A549 (cell line): ENCODE measurements at regions not wholly inside any gene's neighbourhood (a gene's known extent, or its start where the extent isn't known, plus 50 kb on each side); places are given as distances from the start of the nearest gene placed in this dataset.

Source experiments
- ATAC-seq, 2 experiments: fragments of 200-7000 bp in 1 of 2; fragments of >200 bp in 1 of 2; cut with Nextera tagmentation in 1 of 2; cut with Tn5 transposase in 1 of 2; 3 replicates each; pipeline versions ENCODE4 v1.8.0 to v1.9.1; 2018 to 2020; ENCODE audit warnings: mild to moderate bottlenecking in 1 of 2, moderate library complexity in 1 of 2
- CTCF ChIA-PET: fragments of 300-600 bp; sonication (Branson Sonifier 250); formaldehyde crosslinking; extraction: SDS; loops from one replicate; lab custom pipeline; 2021; ENCODE audit warnings: antibody characterized with exemption, inconsistent platforms; lab: Yijun Ruan, JAX
- POLR2A ChIA-PET: fragments of 350-600 bp; formaldehyde crosslinking; extraction: SDS; loops from one replicate; lab custom pipeline; 2021; ENCODE audit warnings: antibody characterized with exemption, inconsistent platforms; lab: Yijun Ruan, JAX
- DNase-seq, 2 experiments: peaks; one replicate each; pipeline versions ENCODE4 v3.0.0 to v3.0.0-alpha.2; 2011 to 2016; ENCODE audit warnings: low read depth in 1 of 2, low spot score in 1 of 2
- FAIRE-seq: peaks from 2 replicates; lab custom pipeline; 2011; peaks lifted over from hg19 to GRCh38; lab: Jason Lieb, UNC
- H3K27ac ChIP-seq, 2 experiments: fragments of >200 bp; sonication (Bioruptor Twin); formaldehyde crosslinking; 3 replicates each; pipeline ENCODE4 v1.5.1; 2016 to 2017
- H3K4me1 ChIP-seq: fragments of >200 bp; sonication (Bioruptor Twin); formaldehyde crosslinking; 3 replicates; pipeline ENCODE4 v1.6.1; 2016
- H3K4me2 ChIP-seq: fragments of >200 bp; sonication (Bioruptor Twin); formaldehyde crosslinking; 3 replicates; pipeline ENCODE4 v1.6.1; 2016
- H3K4me3 ChIP-seq: fragments of >200 bp; sonication (Bioruptor Twin); formaldehyde crosslinking; 3 replicates; pipeline ENCODE4 v1.5.1; 2016
- H3K9me3 ChIP-seq: fragments of >200 bp; sonication (Bioruptor Twin); formaldehyde crosslinking; 3 replicates; pipeline ENCODE4 v1.6.1; 2016
- BHLHE40 ChIP-seq: IDR thresholded peaks from 2 replicates; pipeline ENCODE4 v1.6.1; 2012; ENCODE audit warnings: low read depth, low read length, inconsistent platforms
- CBX2 ChIP-seq: fragments of 200-600 bp; sonication (generic); IDR thresholded peaks from 2 replicates; pipeline ENCODE4 v1.6.1; 2016; ENCODE audit warnings: low read depth, mild to moderate bottlenecking, borderline replicate concordance
- EHF ChIP-seq: fragments of 250-450 bp; sonication (Bioruptor Pico); IDR thresholded peaks from 2 replicates; pipeline ENCODE4 v1.5.0; 2020; ENCODE audit warnings: mild to moderate bottlenecking
- FOSL2 ChIP-seq, 2 experiments: fragments of 450-650 bp in 1 of 2; fragments of >200 bp in 1 of 2; sonication (Bioruptor Twin) in 1 of 2; formaldehyde crosslinking; IDR thresholded peaks; 2 replicates each; pipeline versions ENCODE4 v1.5.0 to v1.6.1; 2016 to 2020; ENCODE audit warnings: mild to moderate bottlenecking in 1 of 2, moderate library complexity in 1 of 2
- GATA3 ChIP-seq: IDR thresholded peaks from 2 replicates; pipeline ENCODE4 v1.6.1; 2012; ENCODE audit warnings: borderline replicate concordance
- HOXB13 ChIP-seq: fragments of 250-450 bp; sonication (Bioruptor Pico); IDR thresholded peaks from 2 replicates; pipeline ENCODE4 v1.5.0; 2020; ENCODE audit warnings: low read depth, mild to moderate bottlenecking, moderate library complexity
- MAFK ChIP-seq: fragments of 450-650 bp; IDR thresholded peaks from 2 replicates; pipeline ENCODE4 v1.6.1; 2014; ENCODE audit not compliant: partially characterized antibody
- NPAS2 ChIP-seq: fragments of 250-450 bp; sonication (Bioruptor Pico); IDR thresholded peaks from 2 replicates; pipeline ENCODE4 v1.8.0; 2022; ENCODE audit warnings: mild to moderate bottlenecking, moderate library complexity, borderline replicate concordance
- PBX3 ChIP-seq: IDR thresholded peaks from 2 replicates; pipeline ENCODE4 v1.6.1; 2012
- PHF8 ChIP-seq: fragments of 200-600 bp; sonication (generic); IDR thresholded peaks from 2 replicates; pipeline ENCODE4 v1.6.1; 2016; ENCODE audit warnings: low read depth, mild to moderate bottlenecking, antibody characterized with exemption, moderate library complexity, borderline replicate concordance
- POLR2A ChIP-seq: IDR thresholded peaks from 2 replicates; pipeline ENCODE4 v1.6.1; 2012; ENCODE audit warnings: mild to moderate bottlenecking, low read length
- POLR2AphosphoS2 ChIP-seq: conservative IDR thresholded peaks from 2 replicates; pipeline ENCODE4 v1.6.1; 2012; ENCODE audit warnings: low read length, improper control_type of control experiment, inconsistent platforms
- RARB ChIP-seq: fragments of 250-450 bp; sonication (Bioruptor Pico); IDR thresholded peaks from 2 replicates; pipeline ENCODE4 v1.8.0; 2021; ENCODE audit warnings: mild to moderate bottlenecking, moderate library complexity
- RNF2 ChIP-seq: fragments of 200-600 bp; sonication (generic); IDR thresholded peaks from 2 replicates; pipeline ENCODE4 v1.6.1; 2016; ENCODE audit warnings: low read depth, mild to moderate bottlenecking, antibody characterized with exemption, moderate library complexity, borderline replicate concordance
- SMC3 ChIP-seq: fragments of >200 bp; sonication (Bioruptor Twin); formaldehyde crosslinking; IDR thresholded peaks from 3 replicates; pipeline ENCODE4 v1.6.1; 2018; ENCODE audit warnings: inconsistent platforms
- TFCP2L1 ChIP-seq: fragments of 250-450 bp; sonication (Bioruptor Pico); IDR thresholded peaks from 2 replicates; pipeline ENCODE4 v1.5.0; 2021; ENCODE audit warnings: mild to moderate bottlenecking
- TP53 ChIP-seq: fragments of 250-450 bp; sonication (Bioruptor Pico); IDR thresholded peaks from 2 replicates; pipeline ENCODE4 v1.5.0; 2021; ENCODE audit warnings: mild to moderate bottlenecking, moderate library complexity
- WGBS: methylation state at CpG from one replicate; pipeline ENCODE4 v1.1.6; 2017; ENCODE audit errors: missing lambda C conversion rate; 5-methylcytosine and 5-hydroxymethylcytosine counted together
- TF ChIP-seq, protein P1 (sequence below): fragments of >200 bp; sonication (Bioruptor Twin); formaldehyde crosslinking; IDR thresholded peaks from 3 replicates; pipeline ENCODE4 v1.6.1; 2016
- TF ChIP-seq, protein P2 (sequence below): fragments of 250-450 bp; sonication (Bioruptor Pico); IDR thresholded peaks from 2 replicates; pipeline ENCODE4 v1.5.0; 2020; ENCODE audit warnings: low read depth, mild to moderate bottlenecking, moderate library complexity

GRCh38 chr3:66860771-66861170 lies 137.3 kb upstream of the KBTBD8 start:
- DNase-seq: no peak
- Histone ChIP-seq H3K27ac (no peak overlapping the region), H3K9me3 (no peaks in the 10 kb centered on the region), H3K4me2 (no peak overlapping the region), H3K4me1 (no peaks in the 10 kb centered on the region), H3K4me3 (no peak overlapping the region)
- POLR2A ChIA-PET: no interaction called here
- CTCF ChIA-PET: no interaction called here
- no peak for FAIRE-seq
- 42% methylated on average over 5 of the region's 7 CpGs for WGBS
- TF ChIP-seq NPAS2 (CRISPR knock-in tag) (no peak), TP53 (CRISPR knock-in tag) (no peak), HOXB13 (no peak), SMC3 (no peak), RARB (CRISPR knock-in tag) (no peak), CBX2 (no peak), PHF8 (no peak)
- no peak for ATAC-seq

- Histone ChIP-seq H3K9me3 (no peaks in the 10 kb centered on the region), H3K4me1 (no peaks in the 10 kb centered on the region), H3K4me2 (no peak overlapping the region), H3K27ac (no peak overlapping the region), H3K4me3 (no peak overlapping the region)
- no peak for FAIRE-seq
- no peak for ATAC-seq
- TF ChIP-seq BHLHE40 (no peak), MAFK (peak; percentile 50)
- no peak for DNase-seq
- ChIA-PET POLR2A (no interaction called here), CTCF (no interaction called here)
- 42% methylated on average over 10 of the region's 10 CpGs for WGBS
Observed at GRCh38 chr3:66863205-66864111, 134.6 kb upstream of the KBTBD8 start.

GRCh38 chr3:66884659-66885058 lies 113.4 kb upstream of the KBTBD8 start:
- no peak for FAIRE-seq
- TF ChIP-seq PBX3 (no peak), TFCP2L1 (CRISPR knock-in tag) (no peak), GATA3 (no peak), RNF2 (no peak), HOXB13 (no peak), POLR2A (no peak), POLR2AphosphoS2 (no peak), EHF (CRISPR knock-in tag) (no peak)
- TF ChIP-seq, protein P1, sequence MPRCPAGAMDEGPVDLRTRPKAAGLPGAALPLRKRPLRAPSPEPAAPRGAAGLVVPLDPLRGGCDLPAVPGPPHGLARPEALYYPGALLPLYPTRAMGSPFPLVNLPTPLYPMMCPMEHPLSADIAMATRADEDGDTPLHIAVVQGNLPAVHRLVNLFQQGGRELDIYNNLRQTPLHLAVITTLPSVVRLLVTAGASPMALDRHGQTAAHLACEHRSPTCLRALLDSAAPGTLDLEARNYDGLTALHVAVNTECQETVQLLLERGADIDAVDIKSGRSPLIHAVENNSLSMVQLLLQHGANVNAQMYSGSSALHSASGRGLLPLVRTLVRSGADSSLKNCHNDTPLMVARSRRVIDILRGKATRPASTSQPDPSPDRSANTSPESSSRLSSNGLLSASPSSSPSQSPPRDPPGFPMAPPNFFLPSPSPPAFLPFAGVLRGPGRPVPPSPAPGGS: no peak
- Histone ChIP-seq H3K27ac (peak overlapping the region; percentile 52; a peak in 3 of 6 replicates), H3K4me2 (no peak overlapping the region; the same call in 2 of the 3 replicates), H3K4me1 (peaks cover 5% of the 10 kb centered on the region; the same call in 1 of the 3 replicates), H3K9me3 (no peaks in the 10 kb centered on the region), H3K4me3 (no peak overlapping the region)
- WGBS: 41% methylated on average over 2 of the region's 2 CpGs
- no peak for ATAC-seq
- ChIA-PET POLR2A (no interaction called here), CTCF (no interaction called here)
- no peak for DNase-seq

DNA sequence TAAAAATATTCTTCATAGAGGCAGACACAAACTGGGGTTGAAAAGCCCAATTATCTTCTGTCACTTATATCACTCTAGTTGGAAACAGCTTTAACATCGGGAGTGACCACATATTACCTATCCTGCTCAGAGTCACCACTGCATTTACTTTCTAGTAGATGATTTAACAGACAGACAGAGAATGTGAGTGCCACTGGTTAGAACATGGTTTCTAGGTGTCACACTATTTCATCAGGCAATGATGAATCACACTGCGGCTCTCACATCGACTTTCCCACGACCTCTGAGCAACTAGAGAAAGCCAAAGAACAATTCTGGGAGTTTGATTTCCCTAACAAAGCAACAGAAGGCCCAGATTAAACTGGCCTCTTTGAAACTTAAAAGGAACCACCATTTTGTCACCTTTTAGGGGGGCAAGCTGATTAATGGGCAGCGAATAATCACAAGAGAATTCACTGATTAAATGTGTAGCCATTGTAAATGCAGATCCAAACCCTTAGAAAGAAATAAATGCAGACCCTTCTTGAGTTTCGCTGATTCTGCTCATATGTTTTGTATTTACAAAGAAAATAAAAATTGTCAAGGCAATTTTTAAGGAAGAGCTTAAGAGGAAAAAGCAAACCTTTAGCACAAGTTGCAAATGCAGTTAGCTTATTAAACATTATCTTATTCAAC lies 112.6 kb upstream of the KBTBD8 start:
- H3K4me1 ChIP-seq: peaks cover 5% of the 10 kb centered on the region; the same call in 1 of the 3 replicates
- 0 out of 2 replicates have a peak, but pooled peaks have one; percentile 26 for TF ChIP-seq FOSL2 (IDR thresholded peaks at IDR 0.05)
- no peak for TF ChIP-seq FOSL2 (CRISPR knock-in tag; IDR thresholded peaks at IDR 0.05)
- TF ChIP-seq, protein P2, sequence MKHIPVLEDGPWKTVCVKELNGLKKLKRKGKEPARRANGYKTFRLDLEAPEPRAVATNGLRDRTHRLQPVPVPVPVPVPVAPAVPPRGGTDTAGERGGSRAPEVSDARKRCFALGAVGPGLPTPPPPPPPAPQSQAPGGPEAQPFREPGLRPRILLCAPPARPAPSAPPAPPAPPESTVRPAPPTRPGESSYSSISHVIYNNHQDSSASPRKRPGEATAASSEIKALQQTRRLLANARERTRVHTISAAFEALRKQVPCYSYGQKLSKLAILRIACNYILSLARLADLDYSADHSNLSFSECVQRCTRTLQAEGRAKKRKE (CRISPR knock-in tag): no peak
- peak overlapping the region; percentile 53; the same call in 2 of the 3 replicates for H3K4me2 ChIP-seq
- ChIA-PET POLR2A (no interaction called here), CTCF (no interaction called here)
- peak in 1 of 2 experiments; percentile 43 for DNase-seq
- ATAC-seq: peak in 1 of 2 experiments; percentile 89; a peak in 3 of 6 replicates
- 12% methylated on average over 6 of the region's 6 CpGs for WGBS
- no peak overlapping the region for H3K4me3 ChIP-seq
- no peak for FAIRE-seq
- peak overlapping the region; percentile 52; a peak in 3 of 6 replicates for H3K27ac ChIP-seq
- no peaks in the 10 kb centered on the region for H3K9me3 ChIP-seq
